ENCODE measurements at regions not wholly inside any gene's neighbourhood (a gene's known extent, or its start where the extent isn't known, plus 50 kb on each side); places are given as distances from the start of the nearest gene placed in this dataset.
"Not testable (repeated sequence)": the region's sequence is repeated elsewhere in the genome, so short reads cannot be mapped to it uniquely, and the experiment has no call there.

DNA sequence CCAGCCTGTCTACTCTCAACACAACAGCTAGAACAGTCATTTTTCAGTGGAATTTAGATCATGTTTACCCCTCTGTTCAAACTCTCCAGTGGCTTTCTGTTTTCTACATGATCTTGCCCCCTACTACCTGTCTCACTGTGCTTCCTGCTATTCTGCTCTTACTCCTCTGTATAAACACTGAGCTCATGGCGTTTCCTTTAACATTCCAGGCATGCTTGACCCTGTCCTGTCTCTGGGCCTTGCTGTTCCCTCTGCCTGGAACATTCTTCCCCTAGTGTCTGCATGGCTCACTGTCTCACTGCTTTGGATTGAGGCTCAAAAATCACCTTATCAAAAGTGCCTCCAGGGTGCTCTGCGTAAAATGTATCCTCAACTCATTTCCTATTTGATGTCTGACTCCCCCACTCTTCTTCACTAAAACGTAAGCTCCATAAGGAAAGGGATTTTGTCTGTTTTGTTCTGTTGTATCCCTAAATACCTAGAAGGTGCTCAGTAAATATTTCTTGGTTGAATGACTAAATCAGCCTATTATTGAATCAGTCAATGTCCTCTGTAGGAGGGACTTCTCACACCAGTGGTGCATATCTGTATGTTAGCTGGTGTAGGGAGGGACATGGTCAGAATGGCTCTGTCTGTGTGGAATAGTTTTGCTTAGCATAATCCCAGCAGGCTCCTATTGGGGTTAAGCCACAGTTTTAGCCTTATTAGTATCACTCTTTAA, 78.0 kb upstream of the VKORC1L1 start:
- CTCF ChIA-PET (ENCODE audit: low intra/inter-chr PET ratio, low total read pairs); H4K20me1 ChIP-seq (ENCODE audit: insufficient read depth, low read length); H3K9me3 ChIP-seq (ENCODE audit: low read length); H3K36me3 ChIP-seq (replicated peaks in 1 of 2; ENCODE audit: control insufficient read depth in 1 of 2, insufficient read depth in 2 of 2, low read length in 2 of 2); H3K4me3 ChIP-seq (replicated peaks in 1 of 3; ENCODE audit: insufficient read depth in 1 of 3, low read depth in 2 of 3, low read length in 3 of 3); BruUV-seq (replicated peaks); intact Hi-C loops (cut with micrococcal nuclease; ENCODE audit: unreplicated experiment); H3K27me3 ChIP-seq (ENCODE audit: control insufficient read depth in 1 of 2, insufficient read depth in 2 of 2, low read length in 2 of 2); H3K79me2 ChIP-seq (ENCODE audit: insufficient read depth, low read length); H2AFZ ChIP-seq (ENCODE audit: low read length); H3K27ac ChIP-seq (ENCODE audit: extremely low read length, insufficient read depth, low read length); in situ Hi-C loops (cut with HindIII; ENCODE audit: extremely low pct_ligation_motif_present, low pct_unique_long_range_greater_than_20kb); H3K9ac ChIP-seq (ENCODE audit: insufficient read depth, low read depth, low read length); H3K4me2 ChIP-seq (ENCODE audit: low read depth, low read length); TF ChIP-seq NR2F6, FOXP1 (IDR thresholded peaks at IDR 0.05): not testable (repeated sequence)
- 61% methylated on average over 3 of the region's 3 CpGs for WGBS (ENCODE audit: low lambda C conversion rate)
- ATAC-seq (peak; percentile 91), DNase-seq (ENCODE audit: low spot score) (peak; percentile 78), FAIRE-seq (peak; percentile 73)
- peaks cover 23% of the 10 kb centered on the region for H3K4me1 ChIP-seq (ENCODE audit: insufficient read depth, low read length)
- TF ChIP-seq, protein P1, sequence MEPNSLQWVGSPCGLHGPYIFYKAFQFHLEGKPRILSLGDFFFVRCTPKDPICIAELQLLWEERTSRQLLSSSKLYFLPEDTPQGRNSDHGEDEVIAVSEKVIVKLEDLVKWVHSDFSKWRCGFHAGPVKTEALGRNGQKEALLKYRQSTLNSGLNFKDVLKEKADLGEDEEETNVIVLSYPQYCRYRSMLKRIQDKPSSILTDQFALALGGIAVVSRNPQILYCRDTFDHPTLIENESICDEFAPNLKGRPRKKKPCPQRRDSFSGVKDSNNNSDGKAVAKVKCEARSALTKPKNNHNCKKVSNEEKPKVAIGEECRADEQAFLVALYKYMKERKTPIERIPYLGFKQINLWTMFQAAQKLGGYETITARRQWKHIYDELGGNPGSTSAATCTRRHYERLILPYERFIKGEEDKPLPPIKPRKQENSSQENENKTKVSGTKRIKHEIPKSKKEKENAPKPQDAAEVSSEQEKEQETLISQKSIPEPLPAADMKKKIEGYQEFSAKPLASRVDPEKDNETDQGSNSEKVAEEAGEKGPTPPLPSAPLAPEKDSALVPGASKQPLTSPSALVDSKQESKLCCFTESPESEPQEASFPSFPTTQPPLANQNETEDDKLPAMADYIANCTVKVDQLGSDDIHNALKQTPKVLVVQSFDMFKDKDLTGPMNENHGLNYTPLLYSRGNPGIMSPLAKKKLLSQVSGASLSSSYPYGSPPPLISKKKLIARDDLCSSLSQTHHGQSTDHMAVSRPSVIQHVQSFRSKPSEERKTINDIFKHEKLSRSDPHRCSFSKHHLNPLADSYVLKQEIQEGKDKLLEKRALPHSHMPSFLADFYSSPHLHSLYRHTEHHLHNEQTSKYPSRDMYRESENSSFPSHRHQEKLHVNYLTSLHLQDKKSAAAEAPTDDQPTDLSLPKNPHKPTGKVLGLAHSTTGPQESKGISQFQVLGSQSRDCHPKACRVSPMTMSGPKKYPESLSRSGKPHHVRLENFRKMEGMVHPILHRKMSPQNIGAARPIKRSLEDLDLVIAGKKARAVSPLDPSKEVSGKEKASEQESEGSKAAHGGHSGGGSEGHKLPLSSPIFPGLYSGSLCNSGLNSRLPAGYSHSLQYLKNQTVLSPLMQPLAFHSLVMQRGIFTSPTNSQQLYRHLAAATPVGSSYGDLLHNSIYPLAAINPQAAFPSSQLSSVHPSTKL (CRISPR knock-in tag; IDR thresholded peaks at IDR 0.05): peak; percentile 57
- TF ChIP-seq TEAD3 (CRISPR knock-in tag; optimal IDR thresholded peaks at IDR 0.05; ENCODE audit: borderline replicate concordance) (peak; percentile 98), ZNF792 (CRISPR knock-in tag; IDR thresholded peaks at IDR 0.05) (0 out of 2 replicates have a peak, but pooled peaks have one; percentile 37), SALL1 (CRISPR knock-in tag; IDR thresholded peaks at IDR 0.05) (0 out of 2 replicates have a peak, but pooled peaks have one; percentile 38), FOXA3 (CRISPR knock-in tag; IDR thresholded peaks at IDR 0.05) (peak; percentile 44; the same call in 1 of the 2 replicates), NR2F6 (CRISPR knock-in tag; IDR thresholded peaks at IDR 0.05) (peak; percentile 64; the same call in 1 of the 2 replicates), SOX5 (CRISPR knock-in tag; IDR thresholded peaks at IDR 0.05; ENCODE audit: borderline replicate concordance) (0 out of 2 replicates have a peak, but pooled peaks have one; percentile 42), ELF3 (CRISPR knock-in tag; IDR thresholded peaks at IDR 0.05) (peak; percentile 87; the same call in 1 of the 2 replicates), MED1 (CRISPR knock-in tag; IDR thresholded peaks at IDR 0.05) (peak; percentile 48; the same call in 1 of the 2 replicates), RARA (CRISPR knock-in tag; IDR thresholded peaks at IDR 0.05) (peak; percentile 68), RXRB (CRISPR knock-in tag; IDR thresholded peaks at IDR 0.05; ENCODE audit: borderline replicate concordance) (peak; percentile 40; the same call in 1 of the 2 replicates), GATAD2A (CRISPR knock-in tag; IDR thresholded peaks at IDR 0.05) (peak; percentile 30; the same call in 1 of the 2 replicates), SAP130 (CRISPR knock-in tag; IDR thresholded peaks at IDR 0.05; ENCODE audit: low read depth) (peak; percentile 73), FOXP1 (CRISPR knock-in tag; IDR thresholded peaks at IDR 0.05) (peak; percentile 12; the same call in 1 of the 2 replicates)
- TF ChIP-seq, protein P2, sequence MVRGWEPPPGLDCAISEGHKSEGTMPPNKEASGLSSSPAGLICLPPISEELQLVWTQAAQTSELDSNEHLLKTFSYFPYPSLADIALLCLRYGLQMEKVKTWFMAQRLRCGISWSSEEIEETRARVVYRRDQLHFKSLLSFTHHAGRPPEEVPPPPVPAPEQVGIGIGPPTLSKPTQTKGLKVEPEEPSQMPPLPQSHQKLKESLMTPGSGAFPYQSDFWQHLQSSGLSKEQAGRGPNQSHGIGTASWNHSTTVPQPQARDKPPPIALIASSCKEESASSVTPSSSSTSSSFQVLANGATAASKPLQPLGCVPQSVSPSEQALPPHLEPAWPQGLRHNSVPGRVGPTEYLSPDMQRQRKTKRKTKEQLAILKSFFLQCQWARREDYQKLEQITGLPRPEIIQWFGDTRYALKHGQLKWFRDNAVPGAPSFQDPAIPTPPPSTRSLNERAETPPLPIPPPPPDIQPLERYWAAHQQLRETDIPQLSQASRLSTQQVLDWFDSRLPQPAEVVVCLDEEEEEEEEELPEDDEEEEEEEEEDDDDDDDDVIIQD (CRISPR knock-in tag; IDR thresholded peaks at IDR 0.05; ENCODE audit: low read depth): peak; percentile 30; the same call in 1 of the 2 replicates
- TF ChIP-seq, protein P3, sequence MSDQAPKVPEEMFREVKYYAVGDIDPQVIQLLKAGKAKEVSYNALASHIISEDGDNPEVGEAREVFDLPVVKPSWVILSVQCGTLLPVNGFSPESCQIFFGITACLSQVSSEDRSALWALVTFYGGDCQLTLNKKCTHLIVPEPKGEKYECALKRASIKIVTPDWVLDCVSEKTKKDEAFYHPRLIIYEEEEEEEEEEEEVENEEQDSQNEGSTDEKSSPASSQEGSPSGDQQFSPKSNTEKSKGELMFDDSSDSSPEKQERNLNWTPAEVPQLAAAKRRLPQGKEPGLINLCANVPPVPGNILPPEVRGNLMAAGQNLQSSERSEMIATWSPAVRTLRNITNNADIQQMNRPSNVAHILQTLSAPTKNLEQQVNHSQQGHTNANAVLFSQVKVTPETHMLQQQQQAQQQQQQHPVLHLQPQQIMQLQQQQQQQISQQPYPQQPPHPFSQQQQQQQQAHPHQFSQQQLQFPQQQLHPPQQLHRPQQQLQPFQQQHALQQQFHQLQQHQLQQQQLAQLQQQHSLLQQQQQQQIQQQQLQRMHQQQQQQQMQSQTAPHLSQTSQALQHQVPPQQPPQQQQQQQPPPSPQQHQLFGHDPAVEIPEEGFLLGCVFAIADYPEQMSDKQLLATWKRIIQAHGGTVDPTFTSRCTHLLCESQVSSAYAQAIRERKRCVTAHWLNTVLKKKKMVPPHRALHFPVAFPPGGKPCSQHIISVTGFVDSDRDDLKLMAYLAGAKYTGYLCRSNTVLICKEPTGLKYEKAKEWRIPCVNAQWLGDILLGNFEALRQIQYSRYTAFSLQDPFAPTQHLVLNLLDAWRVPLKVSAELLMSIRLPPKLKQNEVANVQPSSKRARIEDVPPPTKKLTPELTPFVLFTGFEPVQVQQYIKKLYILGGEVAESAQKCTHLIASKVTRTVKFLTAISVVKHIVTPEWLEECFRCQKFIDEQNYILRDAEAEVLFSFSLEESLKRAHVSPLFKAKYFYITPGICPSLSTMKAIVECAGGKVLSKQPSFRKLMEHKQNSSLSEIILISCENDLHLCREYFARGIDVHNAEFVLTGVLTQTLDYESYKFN (CRISPR knock-in tag; conservative IDR thresholded peaks at IDR 0.05): 0 out of 2 replicates have a peak, but pooled peaks have one; percentile 19
- POLR2A ChIA-PET: interaction anchor here (0.5 kb wide), 1 partner anchor 82 kb away, joined by 3 read pairs; no protein-coding TSS in a partner anchor
